Endothelial cell of hepatic sinusoid (primary cell): ENCODE measurements at regions not wholly inside any gene's neighbourhood (a gene's known extent, or its start where the extent isn't known, plus 50 kb on each side); places are given as distances from the start of the nearest gene placed in this dataset.

Experiments used
- in situ Hi-C: cut with HindIII; loops from 2 replicates; pipeline ENCODE4 v1.10.0; 2017; ENCODE audit warnings: low sequenced_read_pairs

GRCh38 chr13:76231522-76232167 lies 595.5 kb downstream of the LMO7 start:
- in situ Hi-C loops = no loop called here

- in situ Hi-C loops = no loop called here
Measured at GRCh38 chr13:76229281-76229680, 593.2 kb downstream of the LMO7 start.

GRCh38 chr13:76226941-76227340 lies 590.8 kb downstream of the LMO7 start:
- in situ Hi-C loops = no loop called here

GRCh38 chr13:76225815-76226489 lies 589.8 kb downstream of the LMO7 start:
- in situ Hi-C loops = no loop called here

DNA sequence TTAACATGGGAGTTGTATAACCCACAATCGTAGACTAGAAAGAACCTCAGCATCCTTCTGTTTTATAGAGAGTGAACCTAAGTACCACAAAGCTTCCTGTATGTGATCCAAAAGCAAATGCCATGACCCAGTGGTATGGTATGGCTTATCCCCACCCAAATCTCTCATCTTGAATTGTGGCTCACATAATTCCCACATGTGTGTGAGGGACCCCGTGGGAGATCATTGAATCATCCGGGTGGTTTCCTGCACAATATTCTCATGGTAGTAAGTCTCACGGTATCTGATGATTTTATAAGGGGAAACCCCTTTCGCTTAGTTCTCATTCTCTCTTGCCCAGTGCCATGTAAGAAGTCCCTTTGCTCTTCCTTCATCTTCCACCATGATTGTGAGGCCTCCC lies 587.9 kb downstream of the LMO7 start:
- in situ Hi-C loops = no loop called here

DNA sequence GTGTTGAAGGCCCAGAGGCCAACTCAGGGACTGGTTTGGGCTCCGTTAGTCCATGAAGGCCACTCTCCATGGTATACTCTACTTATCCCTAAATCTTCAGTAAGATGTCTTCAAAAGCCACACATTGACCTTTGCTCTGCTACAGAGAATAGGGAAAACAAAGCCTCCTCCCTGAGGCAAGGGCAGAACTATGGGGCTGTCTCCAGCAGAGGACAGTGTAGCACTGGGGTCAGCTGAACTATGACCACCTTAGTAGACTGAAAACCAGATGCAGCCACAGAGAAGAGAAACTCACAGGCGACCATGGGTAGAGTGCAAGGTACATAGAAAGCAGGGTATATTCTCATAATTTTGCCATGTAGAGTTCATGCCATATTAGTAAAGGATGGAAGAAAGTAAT lies 587.4 kb downstream of the LMO7 start:
- in situ Hi-C loops = no loop called here

DNA sequence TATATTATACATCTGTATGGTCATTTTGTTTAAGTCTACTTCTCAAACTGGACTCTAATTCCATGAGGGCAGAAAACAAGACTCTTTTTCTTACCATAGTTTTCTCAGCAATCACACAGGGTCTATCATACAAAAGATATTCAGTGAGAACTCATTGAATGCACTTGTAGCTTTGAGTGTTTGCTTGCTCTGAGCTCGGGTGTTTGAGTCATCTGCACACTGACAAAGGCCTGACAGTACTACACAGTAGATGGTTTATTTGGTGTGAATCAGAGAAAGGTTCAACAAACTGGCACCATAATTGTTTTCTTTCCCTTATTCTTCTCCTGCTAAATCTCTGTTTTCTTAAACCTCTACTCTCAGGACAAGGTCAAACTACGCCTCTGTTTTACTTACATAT lies 586.4 kb downstream of the LMO7 start:
- in situ Hi-C loops = no loop called here

- in situ Hi-C loops = no loop called here
Measured at GRCh38 chr13:76216729-76217128, 580.6 kb downstream of the LMO7 start.

DNA sequence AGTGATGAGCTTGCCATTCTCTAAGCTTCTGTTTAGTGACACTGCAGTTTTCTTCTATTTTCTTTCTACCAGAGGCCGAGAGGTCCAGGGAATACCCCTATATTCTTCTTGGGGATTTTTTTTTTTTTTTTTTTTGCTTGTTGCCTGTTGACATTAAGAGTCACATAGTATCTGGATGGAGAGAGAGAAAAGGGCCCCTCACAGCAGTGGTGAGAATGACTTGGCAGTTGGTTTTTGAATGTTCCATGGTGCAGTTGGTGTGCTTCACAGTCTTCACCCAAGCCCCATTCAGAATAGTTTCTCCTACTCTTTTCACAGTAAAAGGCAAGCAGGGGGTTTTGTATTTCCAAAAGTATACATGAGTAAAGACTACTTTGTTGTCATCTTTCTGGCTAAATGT lies 577.9 kb downstream of the LMO7 start:
- in situ Hi-C loops = no loop called here

- in situ Hi-C loops = no loop called here
Measured at GRCh38 chr13:76213423-76213904, 577.3 kb downstream of the LMO7 start.

GRCh38 chr13:76210262-76210661 lies 574.1 kb downstream of the LMO7 start:
- in situ Hi-C loops = no loop called here

DNA sequence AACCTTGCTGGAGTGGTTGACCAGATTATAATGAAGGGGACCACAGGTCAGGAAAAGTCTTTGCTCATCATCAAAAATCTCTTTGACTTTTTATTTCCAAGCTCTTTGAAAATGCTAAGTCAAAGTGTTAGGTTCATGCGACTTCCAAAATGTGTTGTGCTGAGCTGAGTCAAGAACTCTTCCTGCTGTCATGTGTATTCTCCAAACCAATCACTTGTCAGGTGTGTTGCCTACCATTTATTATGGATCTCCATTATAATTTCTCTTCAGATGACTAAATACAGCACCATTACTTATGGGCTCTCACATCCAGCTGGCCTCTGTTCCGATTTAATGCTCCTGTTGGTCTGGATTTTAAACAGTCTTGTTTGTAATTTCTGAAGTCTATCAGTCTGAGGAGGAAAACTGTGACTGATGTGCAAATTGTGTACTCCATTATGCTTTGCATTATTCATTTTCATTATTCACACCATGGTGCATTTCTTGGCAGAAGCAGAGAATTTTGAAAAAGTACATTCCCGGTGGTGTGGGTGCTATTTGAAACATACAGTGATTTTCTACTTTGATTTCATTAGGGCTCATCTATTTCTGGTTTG lies 562.5 kb downstream of the LMO7 start:
- in situ Hi-C loops = no loop called here

DNA sequence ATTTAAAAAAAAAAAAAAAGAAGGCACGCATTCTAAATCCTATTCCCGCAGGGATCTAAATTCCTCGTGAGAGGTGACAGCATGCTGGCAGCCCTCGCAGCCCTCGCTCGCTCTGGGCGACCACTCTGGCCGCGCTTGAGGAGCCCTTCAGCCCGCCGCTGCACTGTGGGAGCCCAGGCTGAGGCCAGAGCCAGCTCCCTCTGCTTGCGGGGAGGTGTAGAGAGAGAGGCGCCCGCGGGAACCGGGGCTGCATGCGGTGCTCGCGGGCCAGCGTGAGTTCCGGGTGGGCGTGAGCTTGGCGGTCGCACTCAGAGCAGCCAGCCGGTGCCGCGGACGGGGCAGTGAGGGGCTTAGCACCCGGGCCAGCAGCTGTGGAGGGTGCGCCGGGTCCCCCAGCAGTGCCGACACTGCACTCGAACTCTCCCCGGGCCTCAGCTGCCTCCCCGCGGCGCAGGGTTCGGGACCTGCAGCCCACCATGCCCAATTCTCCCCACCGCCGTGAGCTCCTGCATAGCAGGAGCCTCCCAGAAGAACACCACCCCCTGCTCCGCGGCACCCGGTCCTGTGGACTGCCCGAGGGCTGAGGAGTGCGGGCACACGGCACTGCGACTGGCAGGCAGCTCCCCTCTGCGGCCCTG lies 553.9 kb downstream of the LMO7 start:
- in situ Hi-C loops = no loop called here

DNA sequence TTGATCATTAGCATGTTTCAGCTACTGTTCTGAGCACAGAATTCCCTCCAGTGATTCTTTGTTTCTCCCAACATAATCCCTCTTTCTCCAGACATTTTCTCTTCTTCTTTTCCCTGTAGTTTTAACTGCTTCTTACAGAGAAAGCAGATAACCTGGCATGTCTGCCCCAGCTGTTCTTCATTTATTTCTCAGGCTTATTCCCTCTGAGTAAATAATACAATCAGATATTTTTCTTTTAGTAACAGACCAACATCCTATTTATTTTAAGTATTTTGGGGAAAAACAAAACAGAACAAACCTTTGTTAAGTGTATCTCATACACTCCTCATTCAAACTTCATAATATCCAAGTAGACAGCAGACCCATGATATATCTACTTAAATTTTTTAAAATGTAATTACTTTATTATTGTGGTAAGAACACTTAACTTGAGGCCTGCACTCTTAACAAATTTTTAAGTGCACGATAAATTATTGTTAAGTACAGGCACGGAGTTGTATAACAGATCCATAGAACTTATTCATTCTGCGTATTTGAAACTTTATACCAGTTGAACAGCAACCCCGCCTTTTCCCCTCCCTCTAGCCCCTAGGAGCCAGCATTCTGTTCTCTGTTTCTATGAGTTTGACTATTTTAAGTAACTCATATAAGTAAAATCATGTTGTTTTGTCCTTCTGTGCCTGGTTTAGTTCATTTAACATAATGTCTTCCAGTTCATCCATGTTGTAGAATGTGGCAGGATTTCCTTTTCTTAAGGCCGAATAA lies 540.0 kb downstream of the LMO7 start:
- in situ Hi-C loops = no loop called here

DNA sequence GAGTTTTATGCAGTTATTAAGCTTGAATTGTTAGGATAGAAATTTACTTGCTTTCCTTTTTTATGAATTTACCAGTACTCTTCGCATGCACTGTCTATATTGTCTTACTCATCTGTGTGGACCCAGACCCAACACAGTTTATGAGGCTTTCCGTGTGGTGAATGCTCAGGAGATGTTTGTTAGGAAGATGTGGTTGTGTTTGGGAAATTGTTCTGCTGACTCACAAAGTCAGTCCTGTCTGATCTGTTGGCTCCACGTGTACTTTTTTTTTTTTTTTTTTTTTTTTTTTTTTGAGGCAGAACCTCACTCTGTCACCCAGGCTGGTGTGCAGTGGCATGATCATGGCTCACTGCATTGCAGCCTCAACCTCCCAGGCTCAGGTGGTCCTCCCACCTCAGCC lies 532.5 kb downstream of the LMO7 start:
- in situ Hi-C loops = no loop called here

DNA sequence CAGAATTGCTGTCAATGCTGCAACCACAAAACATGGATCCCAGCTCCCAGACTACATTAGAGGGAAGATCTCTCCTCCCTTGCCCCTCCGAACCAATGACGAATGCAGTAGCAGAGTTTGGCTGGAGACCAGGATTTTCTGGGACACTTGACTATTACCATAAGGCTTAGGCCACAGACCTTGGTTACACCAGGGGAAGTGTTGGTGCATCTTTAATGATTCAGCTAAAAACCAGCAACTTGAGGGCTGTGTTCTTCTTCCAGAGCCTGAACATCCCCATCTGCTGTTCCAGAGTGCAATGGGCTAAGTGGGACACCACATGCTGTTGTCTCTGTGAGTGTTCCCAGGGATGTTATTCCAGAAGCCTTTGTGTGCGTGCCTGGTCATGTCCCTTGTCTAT lies 528.2 kb downstream of the LMO7 start:
- in situ Hi-C loops = no loop called here

DNA sequence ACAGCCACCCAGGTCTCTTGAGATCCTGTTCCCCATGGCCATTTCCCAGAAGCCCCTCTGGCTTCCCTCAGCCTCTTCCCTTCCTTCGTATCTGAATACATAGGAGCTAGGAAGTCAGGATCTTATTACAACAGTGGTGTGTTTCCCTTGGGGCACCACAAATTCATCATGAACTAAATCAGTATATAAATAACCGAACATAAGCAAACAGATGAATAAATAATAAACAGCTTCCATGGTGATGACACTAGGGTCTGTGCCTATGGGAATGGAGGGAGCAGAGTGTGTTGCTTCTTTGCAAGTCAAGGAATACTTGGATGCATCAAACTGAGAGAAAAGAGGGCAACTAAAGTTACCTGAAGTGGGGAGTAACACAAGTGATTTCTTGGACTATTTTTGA lies 527.6 kb downstream of the LMO7 start:
- in situ Hi-C loops = no loop called here

DNA sequence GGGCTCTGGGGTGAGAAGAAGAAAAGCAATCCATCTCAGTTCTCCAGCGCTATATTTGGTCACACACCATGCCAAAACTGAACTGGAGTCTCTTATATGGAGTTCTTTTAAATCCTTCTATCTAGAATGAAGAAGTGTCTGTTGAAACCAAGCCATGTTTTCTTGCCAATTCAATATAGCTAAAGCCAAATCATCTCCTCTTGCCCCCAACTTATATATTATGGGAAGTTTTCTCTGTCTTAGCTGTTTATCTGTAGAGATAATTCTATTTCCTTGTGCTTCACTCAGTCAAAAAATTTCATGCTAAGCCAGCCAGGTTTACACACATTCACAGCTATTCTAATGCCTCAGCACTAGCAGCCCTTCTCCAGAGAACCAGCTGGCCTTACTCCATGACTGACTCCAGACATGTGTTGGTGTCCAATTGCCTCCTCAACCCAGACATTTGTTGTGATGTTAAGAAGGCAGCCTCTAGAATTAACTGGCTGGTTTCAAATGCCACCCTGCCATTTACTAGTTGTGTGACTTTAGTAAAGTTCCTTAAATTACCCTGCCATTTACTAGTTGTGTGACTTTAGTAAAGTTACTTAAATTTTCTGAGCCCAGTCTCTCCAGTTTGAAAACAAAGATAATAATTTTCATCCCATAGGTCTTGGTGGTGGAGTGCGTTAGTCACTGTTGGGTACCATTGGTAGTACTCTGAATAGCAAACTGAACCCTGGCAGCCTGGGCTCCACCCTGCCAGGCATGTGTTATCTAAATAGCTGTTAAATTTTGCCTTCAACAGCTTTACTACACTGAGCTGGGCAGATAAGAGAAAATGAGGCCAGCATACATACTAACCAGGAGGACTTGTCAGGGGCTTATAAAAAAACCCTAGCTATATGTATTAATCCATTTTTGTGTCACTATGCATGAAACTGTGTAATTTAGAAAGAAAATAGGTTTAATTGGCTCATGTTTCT lies 525.1 kb downstream of the LMO7 start:
- in situ Hi-C loops = no loop called here

- in situ Hi-C loops = no loop called here
Measured at GRCh38 chr13:76160506-76160905, 524.4 kb downstream of the LMO7 start.

DNA sequence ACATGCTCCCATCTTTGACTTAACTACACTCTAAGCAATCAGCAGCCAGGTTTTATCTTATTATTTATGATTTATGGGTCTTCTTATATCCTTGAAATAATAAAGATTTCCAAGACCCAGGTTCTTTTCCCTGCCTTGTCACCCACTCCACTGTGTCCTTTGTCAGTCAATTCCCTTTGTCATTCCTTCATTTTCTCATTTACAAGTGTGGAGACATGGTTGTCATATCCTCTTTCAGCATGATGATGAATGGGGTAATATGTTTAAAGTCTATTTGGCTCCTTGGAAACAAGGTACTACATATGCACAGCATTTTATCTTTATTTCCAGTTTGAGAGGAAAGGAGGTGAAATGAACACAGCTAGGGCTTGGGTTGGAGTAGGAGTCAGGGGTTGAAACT lies 521.8 kb downstream of the LMO7 start:
- in situ Hi-C loops = no loop called here
